ENCODE measurements at regions not wholly inside any gene's neighbourhood (a gene's known extent, or its start where the extent isn't known, plus 50 kb on each side); places are given as distances from the start of the nearest gene placed in this dataset.

DNA sequence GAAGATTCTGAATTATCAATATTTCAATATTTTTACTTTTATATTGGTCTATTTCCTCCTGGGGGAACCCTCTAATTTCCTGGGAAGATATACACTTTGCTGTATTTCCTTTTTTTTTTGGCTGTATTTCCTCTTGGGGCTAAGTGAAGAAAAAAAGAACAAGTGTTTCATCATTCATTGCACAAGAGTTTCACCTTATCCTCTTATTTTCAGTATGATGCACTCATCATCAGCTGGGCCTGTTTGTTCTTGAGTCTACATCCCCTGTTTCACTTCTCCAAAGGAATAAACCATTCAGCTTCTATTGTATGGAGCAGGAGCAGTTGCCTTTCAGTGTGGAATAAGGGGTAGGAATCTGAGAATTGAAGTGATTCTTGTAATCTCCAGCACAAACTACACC, 210.8 kb downstream of the FAM170A start:
- TF ChIP-seq TAF1 (IDR thresholded peaks at IDR 0.05; ENCODE audit: borderline replicate concordance, low read depth, low read length) = no peak
- TF ChIP-seq, protein P1, sequence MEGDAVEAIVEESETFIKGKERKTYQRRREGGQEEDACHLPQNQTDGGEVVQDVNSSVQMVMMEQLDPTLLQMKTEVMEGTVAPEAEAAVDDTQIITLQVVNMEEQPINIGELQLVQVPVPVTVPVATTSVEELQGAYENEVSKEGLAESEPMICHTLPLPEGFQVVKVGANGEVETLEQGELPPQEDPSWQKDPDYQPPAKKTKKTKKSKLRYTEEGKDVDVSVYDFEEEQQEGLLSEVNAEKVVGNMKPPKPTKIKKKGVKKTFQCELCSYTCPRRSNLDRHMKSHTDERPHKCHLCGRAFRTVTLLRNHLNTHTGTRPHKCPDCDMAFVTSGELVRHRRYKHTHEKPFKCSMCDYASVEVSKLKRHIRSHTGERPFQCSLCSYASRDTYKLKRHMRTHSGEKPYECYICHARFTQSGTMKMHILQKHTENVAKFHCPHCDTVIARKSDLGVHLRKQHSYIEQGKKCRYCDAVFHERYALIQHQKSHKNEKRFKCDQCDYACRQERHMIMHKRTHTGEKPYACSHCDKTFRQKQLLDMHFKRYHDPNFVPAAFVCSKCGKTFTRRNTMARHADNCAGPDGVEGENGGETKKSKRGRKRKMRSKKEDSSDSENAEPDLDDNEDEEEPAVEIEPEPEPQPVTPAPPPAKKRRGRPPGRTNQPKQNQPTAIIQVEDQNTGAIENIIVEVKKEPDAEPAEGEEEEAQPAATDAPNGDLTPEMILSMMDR (IDR thresholded peaks at IDR 0.05) = no peak
- TF ChIP-seq EZH2phosphoT487 (IDR thresholded peaks at IDR 0.05; ENCODE audit: borderline replicate concordance, low read depth) = no peak
- TF ChIP-seq JUND (IDR thresholded peaks at IDR 0.05) = no peak
- no peak for TF ChIP-seq POLR2AphosphoS5 (IDR thresholded peaks at IDR 0.05; ENCODE audit: low read depth, low read length)
- no peak for TF ChIP-seq EP300 (IDR thresholded peaks at IDR 0.05; ENCODE audit: borderline replicate concordance in 1 of 2, low read depth in 1 of 2, low read length in 1 of 2)
- TF ChIP-seq, protein P2, sequence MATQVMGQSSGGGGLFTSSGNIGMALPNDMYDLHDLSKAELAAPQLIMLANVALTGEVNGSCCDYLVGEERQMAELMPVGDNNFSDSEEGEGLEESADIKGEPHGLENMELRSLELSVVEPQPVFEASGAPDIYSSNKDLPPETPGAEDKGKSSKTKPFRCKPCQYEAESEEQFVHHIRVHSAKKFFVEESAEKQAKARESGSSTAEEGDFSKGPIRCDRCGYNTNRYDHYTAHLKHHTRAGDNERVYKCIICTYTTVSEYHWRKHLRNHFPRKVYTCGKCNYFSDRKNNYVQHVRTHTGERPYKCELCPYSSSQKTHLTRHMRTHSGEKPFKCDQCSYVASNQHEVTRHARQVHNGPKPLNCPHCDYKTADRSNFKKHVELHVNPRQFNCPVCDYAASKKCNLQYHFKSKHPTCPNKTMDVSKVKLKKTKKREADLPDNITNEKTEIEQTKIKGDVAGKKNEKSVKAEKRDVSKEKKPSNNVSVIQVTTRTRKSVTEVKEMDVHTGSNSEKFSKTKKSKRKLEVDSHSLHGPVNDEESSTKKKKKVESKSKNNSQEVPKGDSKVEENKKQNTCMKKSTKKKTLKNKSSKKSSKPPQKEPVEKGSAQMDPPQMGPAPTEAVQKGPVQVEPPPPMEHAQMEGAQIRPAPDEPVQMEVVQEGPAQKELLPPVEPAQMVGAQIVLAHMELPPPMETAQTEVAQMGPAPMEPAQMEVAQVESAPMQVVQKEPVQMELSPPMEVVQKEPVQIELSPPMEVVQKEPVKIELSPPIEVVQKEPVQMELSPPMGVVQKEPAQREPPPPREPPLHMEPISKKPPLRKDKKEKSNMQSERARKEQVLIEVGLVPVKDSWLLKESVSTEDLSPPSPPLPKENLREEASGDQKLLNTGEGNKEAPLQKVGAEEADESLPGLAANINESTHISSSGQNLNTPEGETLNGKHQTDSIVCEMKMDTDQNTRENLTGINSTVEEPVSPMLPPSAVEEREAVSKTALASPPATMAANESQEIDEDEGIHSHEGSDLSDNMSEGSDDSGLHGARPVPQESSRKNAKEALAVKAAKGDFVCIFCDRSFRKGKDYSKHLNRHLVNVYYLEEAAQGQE (IDR thresholded peaks at IDR 0.05; ENCODE audit: low read depth, low read length) = no peak
- TF ChIP-seq, protein P3, sequence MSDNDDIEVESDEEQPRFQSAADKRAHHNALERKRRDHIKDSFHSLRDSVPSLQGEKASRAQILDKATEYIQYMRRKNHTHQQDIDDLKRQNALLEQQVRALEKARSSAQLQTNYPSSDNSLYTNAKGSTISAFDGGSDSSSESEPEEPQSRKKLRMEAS (IDR thresholded peaks at IDR 0.05; ENCODE audit: low read depth) = no peak
